HCT116 (cell line): ENCODE measurements at regions not wholly inside any gene's neighbourhood (a gene's known extent, or its start where the extent isn't known, plus 50 kb on each side); places are given as distances from the start of the nearest gene placed in this dataset.

ENCODE experiments used
- ATAC-seq: fragments of 200-7000 bp; cut with Tn5 transposase; 2 replicates; pipeline ENCODE4 v1.9.1; 2020; ENCODE audit warnings: mild to moderate bottlenecking, moderate library complexity
- BruUV-seq: library from RNA; stranded (reverse); fragments of 400-500 nt; replicated peaks from 2 replicates; lab custom pipeline; 2021; lab: Mats Ljungman, UMichigan
- CTCF ChIA-PET: fragments of 300-600 bp; sonication (Branson Sonifier 250); formaldehyde crosslinking; loops from one replicate; lab custom pipeline; 2021; ENCODE audit warnings: antibody characterized with exemption; lab: Charles Lee
- POLR2A ChIA-PET: fragments of 300-600, 350-600 bp; sonication (Branson Sonifier 250); formaldehyde crosslinking; loops from one replicate; lab custom pipeline; 2021; ENCODE audit warnings: antibody characterized with exemption; lab: Charles Lee
- RAD21 ChIA-PET, 2 experiments: fragments of 300-600 bp; sonication (Branson Sonifier 250); formaldehyde crosslinking; loops; one replicate each; lab custom pipeline; 2023; ENCODE audit warnings: low total read pairs in 2 of 2; ENCODE audit not compliant: uncharacterized antibody in 2 of 2, unreplicated experiment in 2 of 2, low non-redundant PET in 1 of 2; lab: Charles Lee
- DNase-seq: peaks from one replicate; pipeline ENCODE4 v3.0.0-alpha.2; 2010; ENCODE audit warnings: low read depth, low spot score
- H2AFZ ChIP-seq: fragments of 200-600 bp; shearing (Covaris generic), sonication (generic); 2 replicates; pipeline ENCODE4 v1.6.1; 2017; ENCODE audit warnings: low read depth, mixed run types, mixed read lengths, antibody characterized with exemption, low read length; ENCODE audit not compliant: poor library complexity, severe bottlenecking
- H3K27ac ChIP-seq: 2 replicates; pipeline ENCODE4 v1.5.1; 2012; ENCODE audit warnings: low read depth, low read length
- H3K27me3 ChIP-seq: fragments of 200-600 bp; sonication (generic); 2 replicates; pipeline ENCODE4 v1.6.1; 2016; ENCODE audit warnings: mixed run types, low read length, mixed read lengths; ENCODE audit not compliant: insufficient read depth
- H3K36me3 ChIP-seq, 2 experiments: fragments of 200-500 bp in 1 of 2; fragments of 200-600 bp in 1 of 2; sonication (Bioruptor generic) in 1 of 2; sonication (generic) in 1 of 2; 2 replicates each; pipeline versions ENCODE4 v1.5.1 to v1.6.1; 2014 to 2016; ENCODE audit warnings: low read length in 2 of 2, inconsistent platforms in 1 of 2, mixed read lengths in 1 of 2, mixed run types in 1 of 2; ENCODE audit not compliant: insufficient read depth in 2 of 2, control insufficient read depth in 1 of 2
- H3K4me1 ChIP-seq, 2 experiments: fragments of 200-600 bp in 1 of 2; sonication (generic) in 1 of 2; 2 replicates each; pipeline versions ENCODE4 v1.5.1 to v1.6.1; 2012 to 2017; ENCODE audit warnings: low read length in 2 of 2, inconsistent platforms in 1 of 2, mild to moderate bottlenecking in 1 of 2, mixed read lengths in 1 of 2, mixed run types in 1 of 2, moderate library complexity in 1 of 2; ENCODE audit not compliant: insufficient read depth in 2 of 2, control insufficient read depth in 1 of 2
- H3K4me2 ChIP-seq: fragments of 200-600 bp; sonication (generic); 2 replicates; pipeline ENCODE4 v1.6.1; 2017; ENCODE audit warnings: mixed run types, low read length, mixed read lengths
- H3K4me3 ChIP-seq, 2 experiments: fragments of 200-600 bp in 1 of 2; sonication (generic) in 1 of 2; replicated peaks in 1 of 2; 2 replicates each; pipeline ENCODE4 v1.5.1; 2011 to 2016; ENCODE audit warnings: low read length in 2 of 2, control low read depth in 1 of 2, low read depth in 1 of 2, mild to moderate bottlenecking in 1 of 2, mixed read lengths in 1 of 2, mixed run types in 1 of 2
- H3K79me2 ChIP-seq: fragments of 200-600 bp; sonication (generic); 2 replicates; pipeline ENCODE4 v1.6.1; 2017; ENCODE audit warnings: mild to moderate bottlenecking, mixed run types, low read length, moderate library complexity, mixed read lengths; ENCODE audit not compliant: insufficient read depth
- H3K9ac ChIP-seq: fragments of 200-600 bp; sonication (generic); 2 replicates; pipeline ENCODE4 v1.6.1; 2016; ENCODE audit warnings: low read length, mixed read lengths
- H3K9me2 ChIP-seq: fragments of 200-600 bp; sonication (generic), shearing (Covaris generic); 2 replicates; pipeline ENCODE4 v1.6.1; 2017; ENCODE audit warnings: mixed run types, mild to moderate bottlenecking, moderate library complexity; ENCODE audit not compliant: insufficient read depth
- H3K9me3 ChIP-seq, 2 experiments: fragments of 200-500 bp in 1 of 2; fragments of 200-600 bp in 1 of 2; sonication (Bioruptor generic) in 1 of 2; sonication (generic) in 1 of 2; 2 replicates each; pipeline ENCODE4 v1.6.1; 2014 to 2017; ENCODE audit warnings: low read length in 2 of 2, mixed read lengths in 2 of 2, inconsistent platforms in 1 of 2, low read depth in 1 of 2, mild to moderate bottlenecking in 1 of 2, mixed run types in 1 of 2, moderate library complexity in 1 of 2; ENCODE audit not compliant: control insufficient read depth in 1 of 2, insufficient read depth in 1 of 2
- H4K20me1 ChIP-seq: fragments of 200-600 bp; sonication (generic), shearing (Covaris generic); 2 replicates; pipeline ENCODE4 v1.6.1; 2017; ENCODE audit warnings: mixed run types, mild to moderate bottlenecking, moderate library complexity; ENCODE audit not compliant: insufficient read depth
- CTCF ChIP-seq, 3 experiments: fragments of 200-600 bp in 1 of 3; sonication (generic) in 1 of 3; IDR thresholded peaks in 2 of 3; conservative IDR thresholded peaks in 1 of 3; 2 replicates each; pipeline ENCODE4 v1.5.1; 2012 to 2017; ENCODE audit warnings: low read depth in 2 of 3, low read length in 2 of 3, antibody characterized with exemption in 1 of 3, borderline replicate concordance in 1 of 3, control low read depth in 1 of 3, mild to moderate bottlenecking in 1 of 3, mixed read lengths in 1 of 3, mixed run types in 1 of 3, moderate library complexity in 1 of 3; ENCODE audit not compliant: insufficient read depth in 1 of 3
- EGR1 ChIP-seq: IDR thresholded peaks from 2 replicates; pipeline ENCODE4 v1.6.1; 2012; ENCODE audit warnings: low read depth
- EZH2phosphoT487 ChIP-seq: fragments of 200-600 bp; IDR thresholded peaks from 2 replicates; pipeline ENCODE4 v1.6.1; 2018; ENCODE audit warnings: antibody characterized with exemption, borderline replicate concordance
- JUND ChIP-seq: IDR thresholded peaks from 2 replicates; pipeline ENCODE4 v1.6.1; 2012
- POLR2AphosphoS5 ChIP-seq: IDR thresholded peaks from 2 replicates; pipeline ENCODE4 v1.6.1; 2011; ENCODE audit warnings: mild to moderate bottlenecking, low read depth, low read length, moderate library complexity
- SP1 ChIP-seq: IDR thresholded peaks from 2 replicates; pipeline ENCODE4 v1.6.1; 2012; ENCODE audit warnings: low read depth
- YY1 ChIP-seq: IDR thresholded peaks from 2 replicates; pipeline ENCODE4 v1.6.1; 2011; ENCODE audit warnings: low read length, low read depth, moderate library complexity, mild to moderate bottlenecking; ENCODE audit not compliant: insufficient replicate concordance; ENCODE audit errors: extremely low read depth
- intact Hi-C: fragments of 100-400 bp; cut with micrococcal nuclease; formaldehyde crosslinking; loops from 2 replicates; pipeline ENCODE4 v1.10.0; 2022
- TF ChIP-seq, protein P1 (sequence below): IDR thresholded peaks from 2 replicates; pipeline ENCODE4 v1.6.1; 2011; ENCODE audit warnings: mild to moderate bottlenecking, low read length, moderate library complexity; ENCODE audit not compliant: insufficient replicate concordance; ENCODE audit errors: extremely low read depth

DNA sequence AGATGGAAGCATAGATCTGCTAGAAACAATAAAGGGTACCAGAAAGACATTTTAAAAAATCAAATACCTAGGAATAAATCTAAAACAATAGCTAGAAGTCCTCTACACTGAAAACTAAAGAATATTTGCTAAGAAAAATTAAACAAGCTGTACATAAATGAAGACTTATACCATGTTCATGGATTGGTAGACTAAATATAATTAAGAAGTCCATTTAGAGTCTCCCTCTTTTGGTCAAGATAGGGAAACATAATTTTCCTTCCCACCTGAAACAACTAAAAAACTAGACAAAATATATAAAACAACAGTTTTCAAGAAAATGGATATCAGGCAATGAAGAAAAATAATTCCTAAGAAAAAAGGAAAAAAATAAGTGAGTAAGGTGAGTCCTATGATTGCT lies 120.0 kb upstream of the TAB2 start:
- Histone ChIP-seq H3K27me3 (no peaks in the 10 kb centered on the region), H3K4me2 (no peak overlapping the region), H2AFZ (no peak overlapping the region), H3K4me1 (no peaks in the 10 kb centered on the region), H3K27ac (no peak overlapping the region), H3K9ac (no peak overlapping the region), H3K79me2 (no peaks in the 10 kb centered on the region), H3K9me3 (0 out of 4 replicates have a peak, but pooled peaks cover 0 to 4% of the 10 kb centered on the region in 2 experiments), H4K20me1 (no peaks in the 10 kb centered on the region), H3K4me3 (no peak overlapping the region), H3K9me2 (no peaks in the 10 kb centered on the region), H3K36me3 (no peaks in the 10 kb centered on the region)
- no peak for DNase-seq
- BruUV-seq, result no TSS peak
- CTCF ChIA-PET, result no interaction called here
- no peak for ATAC-seq
- TF ChIP-seq CTCF (IDR thresholded peaks at IDR 0.05 in 2 of 3, conservative IDR thresholded peaks at IDR 0.05 in 1 of 3; ENCODE audit: borderline replicate concordance in 1 of 3, insufficient read depth in 1 of 3, low read depth in 2 of 3, low read length in 2 of 3), result 0 out of 6 replicates have a peak, but pooled peaks of 1 of the 3 experiments have one; percentile 17
- TF ChIP-seq JUND, result no peak
- RAD21 ChIA-PET, result no interaction called here
- POLR2A ChIA-PET, result no interaction called here
- intact Hi-C loops, result no loop called here

DNA sequence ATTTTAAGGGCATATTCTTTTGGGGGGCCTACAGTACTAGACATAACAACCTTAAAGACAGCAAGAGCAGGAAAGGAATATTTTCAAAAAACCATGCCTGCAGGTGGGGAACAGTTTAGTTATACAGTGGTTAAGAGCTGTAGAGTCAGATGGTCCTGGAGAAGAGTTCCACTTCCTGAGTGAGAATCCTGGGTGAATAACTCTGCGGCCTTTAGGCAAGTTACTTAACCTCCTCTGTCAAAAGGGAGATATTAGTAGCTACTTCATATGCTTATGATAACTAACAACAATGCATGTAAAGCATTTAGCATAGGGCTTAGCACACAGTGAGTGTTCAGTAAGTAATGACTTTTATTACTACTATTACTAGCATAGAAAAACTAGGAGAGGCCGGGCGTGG lies 119.2 kb upstream of the TAB2 start:
- H3K9me2 ChIP-seq, result no peaks in the 10 kb centered on the region
- no peak overlapping the region for H3K27ac ChIP-seq
- TF ChIP-seq, protein P1, sequence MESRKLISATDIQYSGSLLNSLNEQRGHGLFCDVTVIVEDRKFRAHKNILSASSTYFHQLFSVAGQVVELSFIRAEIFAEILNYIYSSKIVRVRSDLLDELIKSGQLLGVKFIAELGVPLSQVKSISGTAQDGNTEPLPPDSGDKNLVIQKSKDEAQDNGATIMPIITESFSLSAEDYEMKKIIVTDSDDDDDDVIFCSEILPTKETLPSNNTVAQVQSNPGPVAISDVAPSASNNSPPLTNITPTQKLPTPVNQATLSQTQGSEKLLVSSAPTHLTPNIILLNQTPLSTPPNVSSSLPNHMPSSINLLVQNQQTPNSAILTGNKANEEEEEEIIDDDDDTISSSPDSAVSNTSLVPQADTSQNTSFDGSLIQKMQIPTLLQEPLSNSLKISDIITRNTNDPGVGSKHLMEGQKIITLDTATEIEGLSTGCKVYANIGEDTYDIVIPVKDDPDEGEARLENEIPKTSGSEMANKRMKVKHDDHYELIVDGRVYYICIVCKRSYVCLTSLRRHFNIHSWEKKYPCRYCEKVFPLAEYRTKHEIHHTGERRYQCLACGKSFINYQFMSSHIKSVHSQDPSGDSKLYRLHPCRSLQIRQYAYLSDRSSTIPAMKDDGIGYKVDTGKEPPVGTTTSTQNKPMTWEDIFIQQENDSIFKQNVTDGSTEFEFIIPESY, result no peak
- TF ChIP-seq POLR2AphosphoS5 (no peak), EZH2phosphoT487 (no peak), YY1 (no peak), SP1 (no peak), EGR1 (no peak)
- no peak overlapping the region for H3K4me3 ChIP-seq
- ATAC-seq (no peak), DNase-seq (no peak)
- intact Hi-C loops, result no loop called here
- H3K36me3 ChIP-seq, result no peaks in the 10 kb centered on the region
- H3K9me3 ChIP-seq, result 0 out of 4 replicates have a peak, but pooled peaks cover 0 to 4% of the 10 kb centered on the region in 2 experiments
- H3K4me2 ChIP-seq, result no peak overlapping the region
- no peaks in the 10 kb centered on the region for H3K4me1 ChIP-seq
- ChIA-PET CTCF (no interaction called here), RAD21 (no interaction called here), POLR2A (no interaction called here)
- H3K27me3 ChIP-seq, result no peaks in the 10 kb centered on the region
- H2AFZ ChIP-seq, result no peak overlapping the region
- H4K20me1 ChIP-seq, result no peaks in the 10 kb centered on the region
- no peak overlapping the region for H3K9ac ChIP-seq
- H3K79me2 ChIP-seq, result no peaks in the 10 kb centered on the region
- no TSS peak for BruUV-seq
